MM.1S (cell line): ENCODE measurements at regions not wholly inside any gene's neighbourhood (a gene's known extent, or its start where the extent isn't known, plus 50 kb on each side); places are given as distances from the start of the nearest gene placed in this dataset.

Experiments used
- CTCF ChIP-seq: fragments of 300-600 bp; sonication (generic); IDR thresholded peaks from 2 replicates; pipeline ENCODE4 v1.5.1; 2016; ENCODE audit warnings: antibody characterized with exemption, low read length, mixed read lengths
- EZH2 ChIP-seq: fragments of 300-600 bp; sonication (generic); optimal IDR thresholded peaks from 2 replicates; pipeline ENCODE3; 2017; ENCODE audit warnings: low read depth, mild to moderate bottlenecking, antibody characterized with exemption, low read length, mixed read lengths
- EZH2phosphoT487 ChIP-seq: fragments of 300-600 bp; sonication (generic); IDR thresholded peaks from 2 replicates; pipeline ENCODE4 v1.6.1; 2018; ENCODE audit warnings: antibody characterized with exemption, low read length

DNA sequence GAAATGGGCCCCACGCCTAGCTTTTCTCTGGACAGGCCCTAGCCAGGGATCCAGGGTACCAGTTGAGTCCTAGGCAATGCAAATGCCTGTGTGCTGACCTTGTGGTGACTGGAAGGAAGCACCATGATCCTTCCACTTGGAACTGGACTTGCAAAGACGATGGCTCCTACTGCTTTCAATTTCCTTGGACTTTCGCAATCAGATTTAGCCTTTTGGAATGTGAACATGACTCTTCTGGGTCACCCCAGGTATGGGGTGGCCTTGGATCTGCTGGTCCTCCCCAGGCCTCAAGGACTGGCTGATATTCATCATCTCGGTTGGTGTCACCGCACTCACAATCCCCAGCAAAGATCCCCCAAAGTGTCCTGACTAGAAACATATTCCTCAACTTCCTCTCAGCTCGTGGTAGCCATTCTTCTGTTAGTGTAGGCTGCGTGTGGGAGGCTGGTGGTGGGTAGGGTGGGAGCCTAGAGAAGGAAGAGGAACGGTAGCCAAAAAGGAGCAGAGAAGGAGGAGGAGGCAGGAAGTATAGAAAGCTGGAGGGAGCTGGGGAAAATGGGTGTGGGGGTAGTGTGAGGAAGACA, 130.5 kb downstream of the PPIAL4G start:
- TF ChIP-seq CTCF (no peak), EZH2phosphoT487 (no peak), EZH2 (no peak)
